DMS 273 (cell line): ENCODE measurements at regions not wholly inside any gene's neighbourhood (a gene's known extent, or its start where the extent isn't known, plus 50 kb on each side); places are given as distances from the start of the nearest gene placed in this dataset.
"Not testable (repeated sequence)": the region's sequence is repeated elsewhere in the genome, so short reads cannot be mapped to it uniquely, and the experiment has no call there.

Experiments used
- DNase-seq: peaks from one replicate; lab custom pipeline; 2025; ENCODE audit not compliant: unreplicated experiment; lab: John Stamatoyannopoulos, UW

- not testable (repeated sequence) for DNase-seq
Observed at GRCh38 chr7:106530183-106530582, 130.8 kb downstream of the CCDC71L start.

- DNase-seq = not testable (repeated sequence)
Observed at GRCh38 chr7:106526617-106527016, 134.3 kb downstream of the CCDC71L start.

GRCh38 chr7:106524690-106525059 is 136.3 kb downstream of the CCDC71L start:
- DNase-seq = no peak

- no peak for DNase-seq
Observed at GRCh38 chr7:106523482-106523881, 137.5 kb downstream of the CCDC71L start.

- no peak for DNase-seq
Observed at GRCh38 chr7:106522696-106523095, 138.3 kb downstream of the CCDC71L start.

- DNase-seq = no peak
Observed at GRCh38 chr7:106521541-106521940, 139.4 kb downstream of the CCDC71L start.

GRCh38 chr7:106520962-106521514 is 139.9 kb downstream of the CCDC71L start:
- DNase-seq = no peak

- DNase-seq = no peak
Observed at GRCh38 chr7:106518967-106519366, 142.0 kb downstream of the CCDC71L start.

- DNase-seq = no peak
Observed at GRCh38 chr7:106518239-106518638, 142.7 kb downstream of the CCDC71L start.

- no peak for DNase-seq
Observed at GRCh38 chr7:106517508-106517907, 143.4 kb downstream of the CCDC71L start.

GRCh38 chr7:106515321-106515720 is 145.6 kb downstream of the CCDC71L start:
- no peak for DNase-seq

- DNase-seq = no peak
Observed at GRCh38 chr7:106514881-106515280, 146.1 kb downstream of the CCDC71L start.

GRCh38 chr7:106512217-106512616 is 148.7 kb downstream of the CCDC71L start:
- DNase-seq = no peak

- DNase-seq = peak; percentile 14
Observed at GRCh38 chr7:106504645-106505044, 156.3 kb downstream of the CCDC71L start.

GRCh38 chr7:106504207-106504606 is 156.8 kb downstream of the CCDC71L start:
- no peak for DNase-seq

- DNase-seq = no peak
Observed at GRCh38 chr7:106503626-106504025, 157.3 kb downstream of the CCDC71L start.

GRCh38 chr7:106501605-106502580 is 159.1 kb downstream of the CCDC71L start:
- DNase-seq = no peak

- no peak for DNase-seq
Observed at GRCh38 chr7:106499897-106500296, 161.1 kb downstream of the CCDC71L start.

- DNase-seq = not testable (repeated sequence)
Observed at GRCh38 chr7:106498005-106498404, 163.0 kb downstream of the CCDC71L start.

GRCh38 chr7:106493041-106493731 is 167.8 kb downstream of the CCDC71L start:
- DNase-seq = no peak

- DNase-seq = no peak
Observed at GRCh38 chr7:106488465-106488864, 172.5 kb downstream of the CCDC71L start.

GRCh38 chr7:106487892-106488291 is 173.1 kb downstream of the CCDC71L start:
- DNase-seq = no peak
